GM12878 (cell line): ENCODE measurements at regions not wholly inside any gene's neighbourhood (a gene's known extent, or its start where the extent isn't known, plus 50 kb on each side); places are given as distances from the start of the nearest gene placed in this dataset.

Experiments
- CHD1 ChIP-seq: IDR thresholded peaks from 2 replicates; pipeline ENCODE4 v1.6.1; 2012; ENCODE audit warnings: low read depth, low read length, improper control_type of control experiment
- CHD2 ChIP-seq: IDR thresholded peaks from 2 replicates; pipeline ENCODE4 v1.6.1; 2011; ENCODE audit warnings: low read depth, low read length, improper control_type of control experiment, borderline replicate concordance
- IKZF1 ChIP-seq: fragments of 450-650 bp; conservative IDR thresholded peaks from 2 replicates; pipeline ENCODE4 v1.6.1; 2017; ENCODE audit warnings: antibody characterized with exemption, mild to moderate bottlenecking
- MYB ChIP-seq: fragments of 150-350 bp; IDR thresholded peaks from 2 replicates; pipeline ENCODE4 v1.6.1; 2014; ENCODE audit warnings: mild to moderate bottlenecking, low read depth, low read length, borderline replicate concordance
- ZNF207 ChIP-seq: fragments of 450-650 bp; IDR thresholded peaks from 2 replicates; pipeline ENCODE4 v1.6.1; 2014; ENCODE audit warnings: antibody characterized with exemption, mild to moderate bottlenecking, borderline replicate concordance
- ZNF24 ChIP-seq: fragments of 450-650 bp; IDR thresholded peaks from 2 replicates; pipeline ENCODE4 v1.6.1; 2017; ENCODE audit warnings: antibody characterized with exemption, mild to moderate bottlenecking
- TF ChIP-seq, protein P1 (sequence below): fragments of 450-650 bp; IDR thresholded peaks from 2 replicates; pipeline ENCODE4 v1.6.1; 2017; ENCODE audit warnings: antibody characterized with exemption, mild to moderate bottlenecking, moderate library complexity
- TF ChIP-seq, protein P2 (sequence below): fragments of 450-650 bp; IDR thresholded peaks from 2 replicates; pipeline ENCODE4 v1.6.1; 2014; ENCODE audit warnings: mild to moderate bottlenecking
- TF ChIP-seq, protein P3 (sequence below): IDR thresholded peaks from 2 replicates; pipeline ENCODE4 v1.6.1; 2011; ENCODE audit warnings: borderline replicate concordance, low read depth, mild to moderate bottlenecking, moderate library complexity, low read length; ENCODE audit not compliant: insufficient read depth, poor library complexity, severe bottlenecking

DNA sequence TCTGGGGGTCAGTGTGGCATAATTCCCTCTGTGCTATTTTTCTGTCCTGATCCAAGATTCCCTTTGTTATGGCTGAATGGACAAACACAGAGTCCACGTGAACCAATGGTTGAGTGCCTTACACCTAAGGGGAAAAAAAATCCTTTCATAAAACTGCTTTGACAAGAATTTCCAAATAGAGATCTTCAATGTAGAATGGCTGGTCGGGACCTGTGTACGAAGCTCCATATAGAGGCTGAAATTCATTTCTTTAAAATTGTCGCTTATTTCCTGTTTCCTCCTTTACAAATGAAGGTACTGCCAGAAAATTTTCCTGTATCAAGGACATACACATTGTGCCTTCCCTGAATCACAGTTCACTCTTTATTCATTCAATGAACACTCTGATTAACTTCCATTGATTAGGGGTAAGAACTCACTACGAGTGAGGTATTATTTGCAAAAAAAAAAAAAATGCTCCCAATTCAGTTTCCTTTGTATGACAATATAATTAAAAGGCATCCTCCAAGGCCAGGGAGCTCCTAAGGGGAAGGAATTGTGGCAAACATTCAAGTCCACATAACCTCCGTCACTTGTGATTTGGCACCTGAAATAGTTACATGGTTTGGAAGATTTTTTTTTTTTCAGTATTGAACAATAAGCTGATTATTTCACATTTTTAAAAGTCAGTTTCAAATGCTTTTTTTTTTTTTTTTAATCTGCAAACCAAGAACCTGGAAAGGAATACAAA lies 293.8 kb downstream of the MEX3B start (continued):
- no peak for TF ChIP-seq IKZF1
- TF ChIP-seq MYB = no peak
- TF ChIP-seq, protein P1, sequence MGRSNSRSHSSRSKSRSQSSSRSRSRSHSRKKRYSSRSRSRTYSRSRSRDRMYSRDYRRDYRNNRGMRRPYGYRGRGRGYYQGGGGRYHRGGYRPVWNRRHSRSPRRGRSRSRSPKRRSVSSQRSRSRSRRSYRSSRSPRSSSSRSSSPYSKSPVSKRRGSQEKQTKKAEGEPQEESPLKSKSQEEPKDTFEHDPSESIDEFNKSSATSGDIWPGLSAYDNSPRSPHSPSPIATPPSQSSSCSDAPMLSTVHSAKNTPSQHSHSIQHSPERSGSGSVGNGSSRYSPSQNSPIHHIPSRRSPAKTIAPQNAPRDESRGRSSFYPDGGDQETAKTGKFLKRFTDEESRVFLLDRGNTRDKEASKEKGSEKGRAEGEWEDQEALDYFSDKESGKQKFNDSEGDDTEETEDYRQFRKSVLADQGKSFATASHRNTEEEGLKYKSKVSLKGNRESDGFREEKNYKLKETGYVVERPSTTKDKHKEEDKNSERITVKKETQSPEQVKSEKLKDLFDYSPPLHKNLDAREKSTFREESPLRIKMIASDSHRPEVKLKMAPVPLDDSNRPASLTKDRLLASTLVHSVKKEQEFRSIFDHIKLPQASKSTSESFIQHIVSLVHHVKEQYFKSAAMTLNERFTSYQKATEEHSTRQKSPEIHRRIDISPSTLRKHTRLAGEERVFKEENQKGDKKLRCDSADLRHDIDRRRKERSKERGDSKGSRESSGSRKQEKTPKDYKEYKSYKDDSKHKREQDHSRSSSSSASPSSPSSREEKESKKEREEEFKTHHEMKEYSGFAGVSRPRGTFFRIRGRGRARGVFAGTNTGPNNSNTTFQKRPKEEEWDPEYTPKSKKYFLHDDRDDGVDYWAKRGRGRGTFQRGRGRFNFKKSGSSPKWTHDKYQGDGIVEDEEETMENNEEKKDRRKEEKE = no peak
- TF ChIP-seq CHD1 = no peak
- no peak for TF ChIP-seq ZNF207
- TF ChIP-seq, protein P2, sequence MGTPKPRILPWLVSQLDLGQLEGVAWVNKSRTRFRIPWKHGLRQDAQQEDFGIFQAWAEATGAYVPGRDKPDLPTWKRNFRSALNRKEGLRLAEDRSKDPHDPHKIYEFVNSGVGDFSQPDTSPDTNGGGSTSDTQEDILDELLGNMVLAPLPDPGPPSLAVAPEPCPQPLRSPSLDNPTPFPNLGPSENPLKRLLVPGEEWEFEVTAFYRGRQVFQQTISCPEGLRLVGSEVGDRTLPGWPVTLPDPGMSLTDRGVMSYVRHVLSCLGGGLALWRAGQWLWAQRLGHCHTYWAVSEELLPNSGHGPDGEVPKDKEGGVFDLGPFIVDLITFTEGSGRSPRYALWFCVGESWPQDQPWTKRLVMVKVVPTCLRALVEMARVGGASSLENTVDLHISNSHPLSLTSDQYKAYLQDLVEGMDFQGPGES = no peak
- no peak for TF ChIP-seq CHD2
- TF ChIP-seq, protein P3, sequence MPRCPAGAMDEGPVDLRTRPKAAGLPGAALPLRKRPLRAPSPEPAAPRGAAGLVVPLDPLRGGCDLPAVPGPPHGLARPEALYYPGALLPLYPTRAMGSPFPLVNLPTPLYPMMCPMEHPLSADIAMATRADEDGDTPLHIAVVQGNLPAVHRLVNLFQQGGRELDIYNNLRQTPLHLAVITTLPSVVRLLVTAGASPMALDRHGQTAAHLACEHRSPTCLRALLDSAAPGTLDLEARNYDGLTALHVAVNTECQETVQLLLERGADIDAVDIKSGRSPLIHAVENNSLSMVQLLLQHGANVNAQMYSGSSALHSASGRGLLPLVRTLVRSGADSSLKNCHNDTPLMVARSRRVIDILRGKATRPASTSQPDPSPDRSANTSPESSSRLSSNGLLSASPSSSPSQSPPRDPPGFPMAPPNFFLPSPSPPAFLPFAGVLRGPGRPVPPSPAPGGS = no peak
- no peak for TF ChIP-seq ZNF24
